Stimulated activated CD4-positive, alpha-beta T cell treated with anti-CD3 and anti-CD28 coated beads, Interleukin-4, amount 100 ng/mL, for 24 hours (primary cell): ENCODE measurements at regions not wholly inside any gene's neighbourhood (a gene's known extent, or its start where the extent isn't known, plus 50 kb on each side); places are given as distances from the start of the nearest gene placed in this dataset.

Experiments used
- DNase-seq: peaks from one replicate; pipeline ENCODE4 v3.0.0-alpha.2; 2020

DNA sequence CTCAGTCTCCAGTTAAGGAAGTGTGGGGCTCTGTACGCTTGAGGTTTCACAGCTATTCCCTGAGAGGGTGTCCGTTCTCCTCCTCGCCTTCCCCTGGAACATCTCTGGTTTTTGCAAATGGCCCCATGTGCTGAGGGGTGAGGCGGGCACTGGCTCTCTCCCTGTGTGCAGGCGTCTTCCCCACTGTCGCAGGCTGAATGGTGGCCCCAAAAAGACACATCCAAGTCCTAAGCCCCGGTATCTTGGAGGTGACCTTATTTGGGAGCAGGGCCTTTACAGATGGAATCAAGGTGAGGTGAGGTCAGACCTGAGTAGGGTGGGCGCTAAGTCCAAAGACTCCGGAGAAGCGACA, 98.0 kb upstream of the TMPRSS2 start:
- no peak for DNase-seq

DNA sequence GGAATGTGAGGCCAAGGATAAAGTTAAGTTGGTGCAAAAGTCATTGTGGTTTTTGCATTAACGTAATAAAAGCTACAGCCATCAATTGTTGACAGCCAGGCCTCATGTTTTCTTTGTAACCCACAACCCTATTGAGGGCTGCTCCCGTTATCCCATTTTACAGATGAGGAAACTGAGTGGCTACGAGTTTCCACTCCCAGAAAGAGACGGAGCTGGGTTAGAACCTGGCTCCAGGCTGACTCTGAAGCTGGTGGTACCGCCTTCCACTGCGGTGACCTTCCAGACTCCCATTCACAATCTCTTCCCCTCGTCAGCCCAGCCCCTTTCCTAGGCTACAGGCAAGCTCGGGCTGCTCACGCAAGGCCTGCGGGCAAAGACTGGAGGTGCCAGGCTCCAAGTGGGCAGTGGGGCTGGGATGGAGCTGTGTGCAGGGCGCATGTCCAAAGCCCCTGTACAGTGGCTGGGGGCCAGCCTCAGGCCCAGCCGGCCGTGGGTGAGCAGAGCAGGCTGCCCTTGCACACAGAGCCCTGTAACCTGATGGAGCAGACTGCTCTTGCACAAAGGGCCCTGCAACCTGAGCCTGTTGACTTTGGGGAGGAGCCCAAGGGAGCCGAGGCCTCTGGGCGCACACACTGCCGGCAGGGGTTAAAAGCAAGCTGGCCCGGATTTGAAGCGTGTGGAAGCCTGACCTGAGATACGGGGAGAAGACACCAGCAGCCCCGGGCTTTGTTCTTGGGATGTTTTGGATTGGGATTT, 97.4 kb upstream of the TMPRSS2 start:
- no peak for DNase-seq

DNA sequence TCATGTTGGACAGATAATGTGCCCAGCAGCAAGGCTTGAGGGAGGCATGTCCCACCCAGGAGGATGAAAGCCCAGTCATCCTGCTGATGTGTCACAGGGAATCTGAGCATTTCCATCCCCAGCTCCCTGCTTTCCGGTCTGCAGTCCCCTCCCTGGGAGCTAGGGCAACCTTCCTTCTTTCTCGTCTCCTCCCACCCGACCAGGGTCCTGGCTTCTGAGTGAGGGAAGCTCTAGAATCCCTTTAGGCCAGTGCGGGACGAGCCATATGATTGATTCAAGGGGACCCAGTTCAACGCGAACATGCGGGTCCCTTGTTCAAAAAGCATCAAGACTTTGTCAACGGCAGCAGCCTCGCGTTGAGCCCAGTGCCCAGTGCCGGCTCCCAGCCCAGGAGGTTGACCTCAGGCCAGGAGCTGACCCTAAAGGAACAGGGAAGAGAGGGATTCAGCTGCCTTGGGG, 96.7 kb upstream of the TMPRSS2 start:
- DNase-seq = no peak

DNA sequence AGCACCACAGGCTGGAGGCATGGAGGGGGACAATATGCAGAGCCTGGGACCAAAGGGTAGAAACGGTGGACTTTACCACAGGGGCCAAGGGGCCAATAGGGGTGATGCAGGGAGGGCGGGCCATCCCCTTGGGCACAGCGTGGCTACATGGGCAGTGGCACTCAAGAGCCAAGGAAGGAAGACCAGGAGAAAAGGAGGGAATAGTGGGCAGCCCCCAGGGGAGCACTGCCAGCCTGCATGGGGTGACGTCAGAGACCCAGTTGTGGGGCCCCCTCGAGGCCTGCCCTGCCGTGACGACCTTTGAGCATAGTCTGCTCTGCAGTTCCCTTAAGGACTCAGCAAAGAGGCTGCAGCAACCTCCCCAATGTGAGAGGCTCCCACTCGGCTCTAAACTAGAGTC, 95.5 kb upstream of the TMPRSS2 start:
- no peak for DNase-seq

DNA sequence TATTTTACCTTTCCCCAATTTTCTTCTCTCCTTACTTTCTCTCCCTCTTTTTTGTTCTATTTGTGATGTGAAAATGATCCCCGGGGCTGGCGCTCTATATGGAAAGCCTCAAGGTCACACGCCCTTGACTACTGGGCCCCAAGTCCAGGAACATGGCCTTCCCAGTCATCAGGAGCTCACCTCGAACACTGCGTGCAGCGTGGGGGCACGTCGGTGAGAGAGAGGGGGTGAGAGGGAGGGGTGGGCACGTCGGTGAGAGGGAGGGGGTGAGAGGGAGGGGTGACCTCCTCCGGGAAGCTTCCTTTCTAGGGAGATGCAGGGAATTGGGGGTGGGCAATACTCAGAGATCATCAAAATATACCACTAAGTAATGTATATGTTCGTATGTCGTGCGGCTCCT, 94.6 kb upstream of the TMPRSS2 start:
- no peak for DNase-seq

DNA sequence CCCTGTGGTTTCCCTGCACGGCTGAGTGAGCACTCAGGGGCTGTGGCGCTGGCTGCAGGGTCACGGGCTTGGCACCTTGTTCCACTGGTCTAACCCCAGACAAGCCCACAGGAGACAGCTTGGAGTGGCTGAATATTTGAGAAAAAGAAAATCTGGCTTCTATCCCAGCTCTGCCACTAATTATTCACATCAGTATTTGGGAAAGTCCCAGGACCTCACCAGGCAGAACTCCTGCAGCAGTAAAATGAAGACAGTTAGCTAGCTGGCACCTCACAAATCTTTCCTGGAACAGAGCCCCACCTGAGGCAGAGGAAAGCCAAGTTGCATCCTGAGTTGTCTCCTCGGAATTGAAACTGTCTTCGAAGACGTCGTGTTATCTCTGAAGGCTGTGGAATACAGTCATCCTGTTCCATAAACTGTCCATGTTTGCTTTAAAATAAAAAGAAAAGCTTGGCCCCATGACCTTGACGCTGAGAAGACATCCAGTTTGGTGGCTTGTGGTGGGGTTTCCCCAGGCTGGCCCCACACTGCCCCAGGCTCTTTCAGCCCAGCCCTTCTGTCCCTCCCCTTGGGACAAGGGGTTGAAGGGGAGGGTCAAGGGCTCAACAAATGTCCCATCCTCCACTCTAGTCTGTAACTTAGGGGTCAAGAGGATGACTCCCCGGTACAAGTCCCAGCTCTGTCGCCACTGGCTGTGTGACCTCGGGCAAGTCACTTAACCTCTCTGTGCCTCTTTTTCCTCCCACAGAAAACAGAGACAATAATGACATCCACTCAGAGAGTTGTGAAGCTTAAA, 93.8 kb upstream of the TMPRSS2 start:
- DNase-seq = no peak

DNA sequence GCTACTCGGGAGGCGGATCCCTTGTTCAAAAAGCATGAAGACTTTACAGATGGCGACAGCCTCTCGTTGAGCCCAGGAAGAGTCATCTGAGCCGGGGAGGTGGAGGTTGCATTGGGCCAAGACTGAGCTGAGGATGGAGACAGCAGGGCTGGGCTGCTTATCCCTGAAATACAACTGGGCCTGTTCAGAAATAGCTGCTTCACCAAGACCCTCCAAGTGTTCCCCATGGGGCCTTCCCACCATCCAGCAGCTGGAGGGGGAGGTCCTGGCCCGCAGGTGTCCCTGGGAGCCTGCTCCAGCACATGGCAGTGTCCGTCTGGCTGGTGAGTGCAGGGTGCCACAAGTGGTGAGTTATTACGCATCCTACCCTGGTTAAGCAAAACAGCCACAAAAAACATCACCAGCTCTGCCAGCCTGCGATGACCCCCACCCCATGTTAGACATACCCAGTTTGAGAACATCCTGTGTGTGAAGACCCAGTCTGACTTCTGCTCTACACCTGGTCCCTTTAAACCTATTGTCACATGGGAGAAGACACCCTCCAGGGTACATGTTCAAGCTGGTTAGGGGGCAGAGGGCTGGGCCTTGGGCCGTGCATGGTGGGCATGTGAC, 93.1 kb upstream of the TMPRSS2 start:
- no peak for DNase-seq

DNA sequence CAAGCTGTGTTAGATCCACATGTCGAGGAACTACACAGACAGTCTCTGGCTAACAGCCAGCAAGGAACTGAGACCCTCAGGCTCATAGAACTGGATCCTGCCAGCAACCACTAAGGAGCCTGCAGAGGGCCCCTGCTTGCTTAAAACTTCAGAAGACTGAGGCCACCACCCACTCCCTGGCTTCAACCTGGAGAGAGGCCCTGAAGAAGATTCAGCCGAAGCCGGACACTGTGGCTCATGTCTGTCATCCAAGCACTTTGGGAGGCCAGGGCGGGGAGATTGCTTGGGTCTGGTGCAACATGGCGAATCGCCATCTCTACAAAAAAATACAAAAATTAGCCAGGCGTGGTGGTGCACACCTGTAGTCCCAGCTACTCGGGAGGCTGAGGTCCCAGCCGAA, 92.6 kb upstream of the TMPRSS2 start:
- DNase-seq = no peak

DNA sequence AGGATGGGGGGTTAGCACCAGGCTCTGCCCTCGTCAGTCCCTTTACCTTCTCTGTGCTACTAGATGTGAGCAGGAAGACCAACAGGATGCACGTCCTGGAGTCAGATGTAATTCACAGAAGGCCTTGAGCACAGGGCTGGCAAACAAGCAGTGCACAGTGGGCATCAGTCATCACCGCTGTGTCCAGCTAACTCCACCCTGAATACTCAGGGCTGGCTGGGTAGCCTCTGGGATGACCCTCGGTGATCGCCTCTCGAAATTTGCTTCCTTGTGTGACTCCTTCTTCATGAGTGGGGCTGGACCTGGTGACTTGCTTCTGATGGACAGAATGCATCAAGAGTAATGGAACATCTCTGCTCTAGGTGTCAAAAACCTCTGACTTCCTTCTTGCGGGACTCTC, 92.2 kb upstream of the TMPRSS2 start:
- DNase-seq = no peak

DNA sequence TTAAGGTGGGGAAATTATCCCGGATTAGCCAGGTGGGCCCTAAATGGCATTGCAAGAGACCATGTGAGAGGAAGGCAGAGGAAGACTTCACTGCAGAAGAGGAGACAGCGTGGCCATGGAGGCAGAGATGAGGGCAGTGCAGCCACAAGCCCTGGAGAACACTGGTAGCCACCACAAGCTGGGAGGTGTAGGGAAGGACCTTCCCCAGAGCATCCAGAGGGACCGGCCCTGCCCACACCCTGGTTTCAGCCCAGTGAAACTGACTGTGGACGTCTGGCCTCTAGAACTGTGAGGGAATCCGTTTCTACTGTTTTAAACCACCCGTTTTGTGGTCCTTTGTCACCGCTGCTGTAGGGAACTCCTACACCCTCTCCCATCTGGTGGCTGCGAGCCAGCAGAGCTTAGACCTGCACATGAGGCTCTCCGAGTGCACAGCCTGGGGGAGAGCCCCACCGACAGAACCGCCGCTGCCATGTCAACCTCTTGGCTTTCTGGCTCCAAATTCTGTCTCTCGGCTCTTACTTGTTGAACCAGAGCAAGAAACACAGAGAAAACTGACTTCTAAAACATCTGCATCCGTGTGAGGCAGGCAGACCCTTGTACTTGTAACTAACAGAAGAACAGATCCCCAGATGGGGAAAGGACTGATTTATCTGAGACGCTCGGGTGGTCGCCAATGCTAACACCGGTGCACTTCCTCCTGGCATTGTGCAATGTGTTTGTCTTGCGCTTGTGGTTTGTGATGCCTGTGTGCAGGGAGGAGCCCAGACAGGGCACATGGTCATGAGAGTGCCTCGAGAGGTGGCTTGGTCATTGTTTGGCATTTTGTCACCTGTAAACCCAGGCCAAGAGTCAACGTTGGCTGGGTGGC, 90.8 kb upstream of the TMPRSS2 start:
- DNase-seq = no peak

DNA sequence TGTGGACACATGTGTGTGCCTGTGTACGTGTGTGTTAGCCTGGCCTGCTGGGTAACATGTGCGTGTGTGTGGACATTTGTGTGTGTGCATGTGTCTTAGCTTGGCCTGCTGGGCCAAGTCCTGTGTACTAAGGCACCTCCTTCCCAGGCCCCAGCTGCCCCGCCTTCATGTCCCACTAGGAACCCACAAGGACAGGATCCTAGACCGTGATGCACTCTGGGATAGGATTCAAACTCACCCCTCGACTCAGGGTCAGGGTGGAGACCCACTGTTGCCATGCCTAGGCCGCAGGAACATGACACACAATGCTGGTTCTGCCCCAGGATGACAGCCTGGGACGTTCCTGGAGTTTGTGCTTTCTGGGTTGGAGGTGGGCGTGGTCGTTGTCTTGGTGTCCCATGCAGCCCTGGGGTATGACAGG, 89.9 kb upstream of the TMPRSS2 start:
- no peak for DNase-seq

DNA sequence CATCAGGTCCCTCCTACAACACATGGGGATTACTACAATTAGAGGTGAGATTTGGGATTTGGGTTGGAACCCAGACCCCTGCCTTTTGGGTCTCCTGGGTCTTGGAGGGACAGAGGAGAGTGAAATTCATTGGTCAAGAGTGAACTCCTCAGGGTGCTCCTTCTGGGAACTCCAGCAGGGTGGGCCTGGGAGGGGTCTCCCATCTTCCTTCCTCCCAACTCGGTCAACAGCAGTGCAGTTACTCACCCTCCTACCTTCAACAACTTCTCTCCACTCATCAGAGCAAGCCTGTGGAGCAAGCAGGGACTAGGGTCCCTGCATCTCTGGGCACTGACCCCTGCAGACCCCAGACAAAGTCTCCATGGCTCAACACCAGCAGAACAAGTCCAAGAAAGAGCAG, 89.3 kb upstream of the TMPRSS2 start:
- DNase-seq = no peak

DNA sequence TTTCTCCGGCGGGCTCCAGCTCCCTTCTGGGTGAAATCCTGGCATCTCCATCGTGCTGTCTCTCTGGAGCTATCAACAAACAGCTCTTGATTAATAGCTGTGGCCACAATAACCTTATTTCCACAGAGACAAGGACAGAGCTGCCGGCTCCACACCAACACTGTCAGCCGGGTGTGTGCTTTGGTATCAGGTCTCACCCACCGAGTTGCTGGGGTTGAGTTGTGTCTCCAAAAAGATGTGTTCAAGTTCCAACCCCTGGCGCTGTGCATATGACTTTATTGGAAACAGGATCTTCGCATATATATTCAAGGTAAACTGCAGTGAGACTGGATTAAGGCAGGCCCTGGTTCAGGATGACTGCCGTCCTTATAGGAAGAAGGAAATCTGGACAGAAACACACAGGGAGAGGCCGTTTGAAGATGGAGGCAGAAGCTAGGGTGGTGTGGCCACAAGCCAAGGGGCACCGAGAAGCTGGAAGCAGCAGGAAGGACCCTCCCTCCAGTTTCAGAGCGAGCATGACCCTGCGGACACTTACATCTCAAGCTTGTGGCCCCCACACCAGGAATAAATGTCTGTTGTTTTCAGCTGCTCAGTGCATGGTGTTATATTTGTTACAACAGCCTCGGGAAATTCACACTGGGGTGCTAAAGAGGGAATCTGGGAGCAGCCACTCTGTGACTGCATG, 88.4 kb upstream of the TMPRSS2 start:
- DNase-seq = no peak

DNA sequence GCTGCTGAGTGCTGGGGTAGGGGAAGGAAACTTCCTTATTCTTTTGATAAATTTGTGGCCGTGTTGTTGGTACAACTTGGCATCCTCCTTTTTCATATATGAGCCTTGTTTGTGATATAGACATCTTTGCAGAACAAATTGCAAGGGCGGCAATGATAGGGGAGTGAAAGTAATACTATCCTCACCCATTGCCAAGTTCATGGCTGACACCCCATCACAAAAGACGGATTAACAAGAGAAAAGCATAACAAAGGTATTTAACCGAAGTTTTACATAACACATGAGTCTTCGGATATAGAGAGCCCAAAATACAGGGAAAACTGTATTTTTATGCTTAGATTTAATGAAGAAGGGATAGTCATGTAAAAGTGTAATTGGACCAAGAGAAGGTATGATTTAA, 86.3 kb upstream of the TMPRSS2 start:
- DNase-seq = no peak

DNA sequence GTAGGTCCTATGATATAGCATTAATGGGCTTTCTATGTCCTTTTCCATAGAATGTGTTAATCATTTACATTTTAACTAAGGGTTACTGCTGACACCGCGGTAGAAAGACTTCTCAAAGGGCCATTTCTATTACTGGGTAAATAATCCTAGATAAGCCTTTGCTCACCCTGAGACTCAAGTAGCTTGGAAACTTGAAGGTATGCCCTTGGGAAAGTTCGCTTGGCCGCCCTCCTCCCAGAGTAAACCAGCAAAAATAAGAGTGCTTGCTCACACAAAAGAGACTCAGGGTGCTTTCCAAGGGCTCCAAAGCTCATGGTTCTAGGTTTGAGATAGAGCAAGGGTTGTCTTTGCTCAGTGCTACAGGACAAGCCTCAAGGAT, 85.8 kb upstream of the TMPRSS2 start:
- DNase-seq = no peak

DNA sequence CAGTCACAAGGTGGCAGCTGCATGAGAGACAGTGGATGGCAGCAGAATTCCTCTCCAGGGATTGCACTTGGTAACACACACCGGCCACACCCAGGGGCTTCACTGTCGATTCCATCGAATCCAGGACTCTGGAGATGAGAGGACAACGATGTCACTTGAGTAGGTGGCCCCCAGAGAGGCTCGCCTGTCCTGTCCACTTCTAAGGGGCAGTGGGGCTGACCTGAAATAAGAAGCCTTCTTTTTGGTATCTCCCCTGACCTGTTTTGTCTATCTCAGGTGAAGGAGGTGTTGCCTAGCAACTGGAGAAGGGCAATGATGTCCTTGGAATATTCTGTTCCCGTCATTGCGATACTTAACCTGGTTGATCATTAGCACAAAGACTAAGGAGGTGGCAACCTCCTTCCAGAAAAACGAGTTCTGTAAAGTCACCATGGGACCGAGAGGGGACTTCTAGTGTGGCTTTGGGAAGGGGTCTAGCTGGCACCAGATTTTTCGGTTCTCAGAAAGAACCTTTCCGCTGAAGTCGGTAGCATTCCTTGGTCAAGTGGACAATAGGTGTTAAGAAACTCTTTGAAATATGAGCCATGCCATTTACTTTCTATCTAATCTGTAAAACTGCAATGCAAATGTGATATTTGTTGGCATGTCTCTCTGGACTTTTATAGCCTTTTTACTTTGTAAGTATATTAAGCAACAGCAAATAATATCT, 85.2 kb upstream of the TMPRSS2 start:
- no peak for DNase-seq

DNA sequence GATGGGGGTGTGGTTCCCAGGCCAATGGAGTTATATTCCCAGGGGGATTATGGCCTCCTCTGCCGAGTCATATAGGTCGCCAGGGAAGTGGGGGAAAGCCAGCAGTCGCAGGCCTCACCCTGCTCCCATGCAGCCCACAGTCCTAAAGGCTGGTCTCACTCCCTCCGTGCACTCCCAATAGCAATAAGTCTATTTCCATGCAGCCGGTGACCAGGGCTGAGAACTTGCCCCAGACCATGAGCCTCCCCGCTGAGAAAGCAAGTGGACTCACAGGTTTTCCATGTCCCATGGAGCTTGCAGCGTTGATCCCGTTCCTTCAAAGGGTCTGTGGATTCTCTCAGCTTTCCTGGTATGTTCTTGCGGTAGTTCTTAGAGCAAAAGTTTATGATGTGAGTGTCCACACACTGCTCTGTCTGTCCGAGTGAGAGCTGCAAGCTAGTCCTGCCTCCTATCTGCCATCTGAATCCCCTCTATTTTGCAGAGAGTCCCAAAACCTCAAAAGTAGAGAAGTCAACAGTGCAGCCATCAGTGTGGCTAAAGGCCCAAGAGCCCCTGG, 81.7 kb upstream of the TMPRSS2 start:
- no peak for DNase-seq

DNA sequence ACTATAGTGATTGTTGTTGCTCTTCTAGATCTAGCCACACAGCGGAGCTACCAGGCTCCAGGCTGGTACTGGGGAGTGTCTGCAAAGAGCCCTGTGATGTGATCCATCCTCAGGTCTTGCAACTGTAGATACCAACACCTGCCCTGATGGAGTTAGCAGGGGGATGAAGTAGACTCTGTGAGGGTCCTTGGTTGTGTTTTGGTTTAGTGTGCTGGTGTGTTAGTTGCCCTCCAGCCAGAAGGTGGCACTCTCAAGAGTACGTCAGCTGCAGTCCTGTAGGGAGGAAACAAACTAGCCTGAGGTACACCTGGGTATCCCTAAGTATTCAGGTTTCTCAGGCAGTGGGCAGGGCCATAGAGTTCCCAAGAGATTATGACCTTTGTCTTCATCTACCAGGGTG, 81.2 kb upstream of the TMPRSS2 start:
- no peak for DNase-seq

DNA sequence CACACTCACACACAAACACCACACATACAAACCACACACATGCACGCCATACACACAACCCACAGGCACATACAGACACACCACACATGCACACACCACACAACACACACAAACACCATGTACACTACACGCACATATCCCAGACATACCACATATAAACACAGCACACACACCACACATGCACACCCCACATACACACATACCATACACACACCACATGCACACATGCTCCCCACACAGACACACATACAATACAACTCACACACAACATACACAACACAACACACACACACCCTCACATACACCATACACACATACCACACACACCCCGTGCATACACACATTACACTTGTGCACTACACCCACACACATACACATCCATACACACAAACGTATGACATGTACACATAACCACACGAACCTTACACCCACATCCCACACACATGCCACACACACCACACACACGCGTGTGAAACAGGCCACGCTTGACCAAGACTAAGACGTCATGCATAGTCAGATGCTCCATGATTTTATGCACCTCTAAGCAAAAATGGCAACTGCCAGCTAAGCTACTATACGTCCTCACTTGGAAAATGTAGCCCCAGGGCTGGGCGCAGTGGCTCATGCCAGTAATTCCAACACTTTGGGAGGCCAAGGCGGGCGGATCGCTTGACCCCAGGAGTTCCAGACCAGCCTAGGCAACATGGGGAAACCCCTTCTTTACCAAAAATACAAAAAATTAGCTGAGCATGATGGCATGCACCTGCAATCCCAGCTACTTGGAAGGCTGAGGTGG, 77.4 kb upstream of the TMPRSS2 start:
- no peak for DNase-seq

DNA sequence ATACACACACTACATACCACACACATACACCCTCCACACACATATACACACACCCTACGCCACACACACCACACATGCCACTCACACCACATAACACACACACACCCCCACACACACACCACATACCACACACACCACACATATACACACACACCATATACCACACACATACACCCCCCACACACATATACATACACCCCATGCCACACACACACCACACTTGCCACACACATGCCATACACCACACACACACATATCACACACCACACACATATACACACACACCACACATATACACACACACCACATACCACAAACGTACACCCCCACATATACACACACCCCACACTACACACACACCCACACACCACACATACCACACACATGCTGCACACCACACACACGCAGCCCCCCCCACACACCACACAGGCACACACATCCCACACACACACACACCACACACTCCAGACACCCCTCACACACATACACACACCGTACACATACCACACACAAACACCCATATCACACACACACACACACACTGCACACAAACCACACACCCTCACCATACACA, 76.7 kb upstream of the TMPRSS2 start:
- DNase-seq = no peak
